HG03280 (cell line): ENCODE measurements at regions not wholly inside any gene's neighbourhood (a gene's known extent, or its start where the extent isn't known, plus 50 kb on each side); places are given as distances from the start of the nearest gene placed in this dataset.
"Not testable (repeated sequence)": the region's sequence is repeated elsewhere in the genome, so short reads cannot be mapped to it uniquely, and the experiment has no call there.

Experiments
- ATAC-seq: cut with Tn5 transposase; IDR thresholded peaks from one replicate; pipeline ENCODE4 v1.9.1; 2021; ENCODE audit warnings: mild to moderate bottlenecking, moderate library complexity; ENCODE audit not compliant: unreplicated experiment

GRCh38 chr20:56914532-56914931 lies 285.4 kb downstream of the TFAP2C start:
- no peak for ATAC-seq

DNA sequence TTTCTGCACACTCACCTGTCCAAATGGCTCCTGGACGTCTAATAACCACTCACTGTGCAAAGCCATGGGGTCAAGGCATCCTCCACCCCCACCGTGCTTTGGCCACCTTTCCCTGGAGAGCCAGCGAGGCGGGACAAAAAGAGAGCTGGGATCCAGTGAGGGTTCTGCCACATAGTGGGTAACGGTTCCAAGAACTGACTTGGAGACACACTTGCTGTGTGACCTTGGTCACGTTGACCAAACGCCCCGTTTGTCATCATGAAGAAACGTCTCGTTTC lies 287.2 kb downstream of the TFAP2C start:
- no peak for ATAC-seq

- not testable (repeated sequence) for ATAC-seq
Measured at GRCh38 chr20:56920041-56920440, 290.9 kb downstream of the TFAP2C start.

DNA sequence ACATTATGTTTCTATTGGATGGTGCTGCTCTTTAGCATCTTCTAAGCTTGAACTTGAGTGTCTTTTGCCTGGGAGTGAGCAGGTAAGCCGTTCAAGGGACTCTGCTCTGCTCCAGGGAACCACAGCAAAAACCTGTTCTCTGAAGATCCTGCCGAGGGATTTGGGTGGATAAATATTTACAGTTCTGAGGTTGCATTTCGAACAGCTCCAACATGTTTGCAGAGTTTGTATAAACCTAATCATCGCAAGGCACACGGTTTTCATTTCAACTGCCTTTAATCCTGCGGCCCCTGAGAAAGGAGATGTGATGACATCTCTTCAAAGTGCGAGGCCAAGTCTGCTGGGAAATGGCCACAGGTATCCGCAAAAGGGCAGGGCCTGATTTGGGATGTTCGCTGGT lies 293.4 kb downstream of the TFAP2C start:
- no peak for ATAC-seq

GRCh38 chr20:56924292-56925081 lies 295.4 kb downstream of the TFAP2C start:
- ATAC-seq, result no peak

- no peak for ATAC-seq
Measured at GRCh38 chr20:56925082-56925830, 296.1 kb downstream of the TFAP2C start.

- ATAC-seq, result no peak
Measured at GRCh38 chr20:56925831-56926170, 296.7 kb downstream of the TFAP2C start.

DNA sequence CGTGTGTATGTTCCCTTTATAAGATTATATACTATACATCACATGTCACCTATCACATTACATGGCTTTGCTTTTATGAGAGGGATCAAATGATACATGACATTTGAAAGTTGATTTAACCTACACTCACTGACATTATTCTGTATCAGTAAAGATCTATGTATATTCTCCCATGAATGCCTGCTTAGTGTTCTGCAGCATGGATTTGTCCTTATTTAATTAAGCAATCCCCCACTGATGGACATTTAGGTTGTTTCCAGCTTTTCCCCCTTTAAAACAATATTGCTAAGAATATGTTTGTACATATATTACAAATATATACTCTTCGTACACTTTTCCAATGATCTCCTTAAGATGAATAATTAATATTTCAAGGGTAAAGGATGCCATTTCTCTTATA lies 297.4 kb downstream of the TFAP2C start:
- ATAC-seq, result no peak

DNA sequence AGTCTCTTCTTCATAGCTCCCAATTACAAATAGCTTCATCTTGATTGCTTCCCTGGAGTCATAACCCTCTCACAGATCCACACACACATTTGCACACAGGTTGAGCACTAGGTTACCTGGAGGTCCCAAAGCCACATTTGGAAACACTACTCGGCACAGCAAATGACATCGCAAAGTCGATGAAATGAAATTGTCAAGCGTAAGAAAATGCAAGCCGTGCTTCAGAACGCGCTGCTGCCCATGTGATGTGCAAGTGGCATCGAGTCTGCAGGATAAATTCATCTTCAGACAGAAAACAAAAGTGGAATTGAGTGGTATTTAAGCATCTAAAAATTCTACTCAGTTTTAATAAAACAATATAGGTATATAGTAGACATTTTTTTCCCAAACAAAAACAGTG lies 298.0 kb downstream of the TFAP2C start:
- no peak for ATAC-seq

DNA sequence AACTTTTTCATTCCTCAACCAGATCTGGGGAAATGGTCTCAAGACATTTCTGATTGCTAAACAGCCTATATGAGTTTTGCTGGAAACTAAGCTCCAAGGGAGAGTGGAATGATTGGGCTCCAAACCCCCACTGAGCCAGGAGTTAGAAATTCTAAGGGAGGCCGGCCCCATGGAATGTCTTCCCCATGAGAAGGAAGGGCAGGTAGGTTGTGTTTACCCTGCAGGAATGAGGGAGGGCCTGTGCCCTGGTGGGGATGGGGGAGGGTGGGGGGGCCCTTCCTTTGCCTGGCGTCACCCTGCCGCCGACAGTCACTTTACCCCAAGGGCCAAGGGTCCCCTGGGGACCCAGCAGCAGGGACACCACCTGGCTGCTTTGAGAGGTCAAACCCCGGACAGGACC lies 298.9 kb downstream of the TFAP2C start:
- ATAC-seq, result no peak

DNA sequence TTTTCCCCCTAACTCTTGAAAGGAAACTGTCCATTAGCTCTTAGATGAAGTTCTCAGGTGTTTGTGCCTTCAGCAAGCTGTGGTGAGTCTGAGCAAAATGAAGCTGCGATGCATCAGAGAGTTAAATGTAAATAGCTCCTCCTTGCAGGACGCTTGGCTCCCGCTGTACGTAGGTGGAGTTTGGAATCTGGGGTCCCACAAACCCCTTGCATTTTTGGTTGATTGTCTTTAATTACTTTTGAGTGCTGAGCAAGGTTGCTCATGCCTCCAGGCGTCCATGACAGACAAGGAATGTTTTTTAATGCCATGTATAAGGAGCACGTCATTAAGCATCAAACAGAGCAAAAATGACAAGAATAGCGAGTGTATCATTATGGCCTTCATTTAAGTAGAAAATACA lies 300.5 kb downstream of the TFAP2C start:
- ATAC-seq, result no peak

DNA sequence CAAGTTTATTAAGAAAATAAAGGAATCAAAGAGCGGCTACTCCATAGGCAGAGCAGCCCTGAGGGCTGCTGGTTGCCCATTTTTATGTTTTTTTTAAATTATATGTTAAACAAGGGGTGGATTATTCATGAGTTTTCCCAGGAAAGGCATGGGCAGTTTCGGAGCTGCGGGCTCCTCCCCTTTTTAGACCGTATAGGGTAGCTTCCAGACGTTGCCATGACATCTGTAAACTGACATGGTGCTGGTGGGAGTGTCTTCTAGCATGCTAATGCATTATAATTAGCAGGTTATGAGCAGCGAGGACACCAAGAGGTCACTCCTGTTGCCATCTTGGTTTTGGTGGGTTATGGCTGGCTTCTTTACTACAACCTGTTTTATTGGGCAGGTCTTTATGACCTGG lies 301.8 kb downstream of the TFAP2C start:
- ATAC-seq, result no peak

GRCh38 chr20:56932575-56933330 lies 303.6 kb downstream of the TFAP2C start:
- ATAC-seq, result no peak

GRCh38 chr20:56933331-56933698 lies 304.2 kb downstream of the TFAP2C start:
- no peak for ATAC-seq

DNA sequence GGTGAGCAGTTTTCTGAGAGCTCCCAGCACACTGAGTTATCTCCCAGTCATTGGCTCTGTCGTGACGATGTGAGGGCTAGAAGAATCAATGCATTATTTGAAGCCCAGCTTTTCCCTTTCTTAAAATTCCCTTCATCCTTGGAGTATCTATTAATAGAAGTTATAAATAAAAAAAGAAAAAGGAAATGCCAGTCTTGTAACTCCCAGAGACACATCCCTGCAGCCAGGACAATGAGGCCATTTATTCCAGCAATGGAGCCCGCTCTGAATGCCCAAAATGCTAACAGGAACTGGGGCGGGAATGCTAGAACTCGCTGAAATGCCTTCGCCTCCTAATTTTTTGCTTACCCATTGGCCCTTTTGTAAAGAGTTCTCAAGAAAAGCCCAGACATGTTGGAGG lies 305.8 kb downstream of the TFAP2C start:
- no peak for ATAC-seq

- ATAC-seq, result no peak
Measured at GRCh38 chr20:56940466-56940865, 311.4 kb downstream of the TFAP2C start.

DNA sequence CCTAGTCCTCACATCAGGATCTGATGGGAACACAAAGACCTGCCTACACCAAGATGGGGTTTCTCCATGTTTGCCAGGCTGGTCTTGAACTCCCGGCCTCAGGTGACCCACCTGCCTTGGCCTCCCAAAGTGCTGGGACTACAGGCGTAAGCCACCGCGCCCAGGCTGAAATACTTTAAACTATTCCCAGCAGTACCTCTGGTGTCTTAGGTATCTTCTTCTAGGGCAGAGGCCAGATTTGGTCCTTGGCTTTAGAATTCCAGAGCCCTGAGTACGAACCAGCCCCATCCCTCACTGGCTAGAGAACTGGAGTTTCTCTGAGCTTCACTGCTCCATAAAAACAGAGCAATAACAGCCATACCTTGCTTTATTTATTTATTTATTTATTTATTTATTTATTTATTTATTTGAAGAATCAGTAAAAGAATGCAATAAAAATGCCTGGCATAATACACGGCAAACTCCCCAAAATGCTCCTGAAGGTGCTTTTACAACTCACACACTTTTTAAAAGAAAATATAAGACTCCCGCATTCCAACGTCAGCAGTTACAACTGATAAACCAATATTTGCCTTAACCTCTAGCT lies 312.1 kb downstream of the TFAP2C start:
- ATAC-seq, result no peak

DNA sequence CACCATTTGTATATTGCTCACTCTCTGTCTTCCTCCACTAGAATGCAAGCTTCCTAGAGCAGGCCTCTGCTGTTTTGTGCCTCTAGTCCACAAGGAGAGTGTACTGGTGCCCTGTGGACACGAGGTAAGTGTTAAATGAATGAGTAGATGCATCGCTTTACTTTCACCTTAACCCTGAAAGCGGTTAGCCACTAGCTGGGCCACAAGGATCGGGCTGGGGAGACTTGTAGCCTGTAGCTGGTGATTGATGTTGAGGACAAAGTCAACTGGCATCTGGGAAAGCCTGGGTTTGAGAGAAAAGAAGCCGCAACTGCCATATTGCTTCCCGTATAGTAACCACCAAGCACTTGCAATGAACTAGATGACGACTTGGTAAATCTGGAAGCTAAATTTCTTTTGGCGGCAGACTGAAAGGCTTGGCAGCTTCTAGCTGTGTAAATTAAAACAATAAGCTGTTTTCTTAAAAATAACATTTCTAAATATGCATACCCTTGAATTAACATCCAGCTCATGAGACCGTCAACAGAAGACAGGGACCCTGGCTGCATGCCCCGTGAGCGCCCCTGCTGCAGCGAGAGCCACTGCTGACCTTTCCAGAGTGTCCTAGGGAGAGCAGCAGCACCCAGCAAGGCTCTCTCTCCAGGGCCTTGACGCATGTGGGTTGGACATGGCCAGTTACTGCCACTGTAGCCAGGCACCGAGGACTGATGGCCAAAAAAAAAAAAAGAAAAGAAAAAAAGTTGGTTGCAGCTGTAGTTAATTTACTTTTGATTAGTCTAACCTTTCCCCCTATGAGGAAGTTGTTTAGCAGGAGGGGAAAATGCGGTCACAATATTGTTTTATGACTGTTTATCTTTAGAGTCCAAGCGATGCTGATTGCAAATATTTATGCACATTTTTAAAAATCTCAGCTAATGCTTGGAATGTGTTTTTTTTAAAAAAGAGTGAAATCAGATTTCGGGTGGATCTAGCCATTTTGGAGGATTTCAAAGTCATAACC lies 315.1 kb downstream of the TFAP2C start:
- no peak for ATAC-seq

- no peak for ATAC-seq
Measured at GRCh38 chr20:56945057-56945456, 316.0 kb downstream of the TFAP2C start.

DNA sequence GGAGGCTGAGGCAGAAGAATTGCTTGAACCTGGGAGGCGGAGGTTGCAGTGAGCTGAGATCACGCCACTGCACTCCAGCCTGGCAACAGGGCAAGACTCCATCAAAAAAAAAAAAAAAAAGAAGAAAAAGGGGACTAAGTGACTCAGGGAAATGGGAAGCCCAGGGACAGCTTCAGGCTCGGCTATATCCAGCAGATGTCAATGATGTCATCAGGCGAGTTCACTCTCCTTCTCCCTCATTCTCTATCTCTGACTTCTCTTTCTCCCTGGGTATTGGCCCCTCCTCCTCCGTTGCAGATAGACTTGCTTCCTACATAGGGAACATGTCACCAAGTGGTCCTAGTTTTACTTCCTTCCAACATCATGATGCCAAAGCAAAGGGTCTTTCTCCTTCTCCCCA lies 316.8 kb downstream of the TFAP2C start:
- ATAC-seq, result no peak

DNA sequence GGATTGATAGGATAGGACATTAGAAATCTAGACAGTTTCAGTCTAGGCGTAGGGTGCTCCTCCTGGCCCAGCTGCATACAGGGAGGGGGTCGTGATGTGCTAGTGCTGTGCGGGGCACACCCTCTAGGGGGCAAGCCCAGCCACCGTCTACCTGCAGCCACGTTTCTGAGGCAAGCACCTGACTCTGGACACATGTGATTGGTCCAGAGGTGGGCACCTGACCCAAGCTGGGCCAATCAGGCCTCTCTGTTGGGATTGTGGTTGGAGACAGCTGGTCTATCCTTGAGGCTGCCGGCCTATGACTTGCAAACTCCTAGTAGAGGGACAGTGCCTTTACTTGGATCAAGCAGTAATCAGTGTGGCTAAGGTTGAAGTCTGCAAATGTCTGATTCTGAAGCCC lies 317.1 kb downstream of the BMP7 start:
- no peak for ATAC-seq
